ENCODE measurements at regions not wholly inside any gene's neighbourhood (a gene's known extent, or its start where the extent isn't known, plus 50 kb on each side); places are given as distances from the start of the nearest gene placed in this dataset.

GRCh38 chr9:24351258-24351657 is 194.4 kb downstream of the IZUMO3 start:
- TF ChIP-seq, protein P1, sequence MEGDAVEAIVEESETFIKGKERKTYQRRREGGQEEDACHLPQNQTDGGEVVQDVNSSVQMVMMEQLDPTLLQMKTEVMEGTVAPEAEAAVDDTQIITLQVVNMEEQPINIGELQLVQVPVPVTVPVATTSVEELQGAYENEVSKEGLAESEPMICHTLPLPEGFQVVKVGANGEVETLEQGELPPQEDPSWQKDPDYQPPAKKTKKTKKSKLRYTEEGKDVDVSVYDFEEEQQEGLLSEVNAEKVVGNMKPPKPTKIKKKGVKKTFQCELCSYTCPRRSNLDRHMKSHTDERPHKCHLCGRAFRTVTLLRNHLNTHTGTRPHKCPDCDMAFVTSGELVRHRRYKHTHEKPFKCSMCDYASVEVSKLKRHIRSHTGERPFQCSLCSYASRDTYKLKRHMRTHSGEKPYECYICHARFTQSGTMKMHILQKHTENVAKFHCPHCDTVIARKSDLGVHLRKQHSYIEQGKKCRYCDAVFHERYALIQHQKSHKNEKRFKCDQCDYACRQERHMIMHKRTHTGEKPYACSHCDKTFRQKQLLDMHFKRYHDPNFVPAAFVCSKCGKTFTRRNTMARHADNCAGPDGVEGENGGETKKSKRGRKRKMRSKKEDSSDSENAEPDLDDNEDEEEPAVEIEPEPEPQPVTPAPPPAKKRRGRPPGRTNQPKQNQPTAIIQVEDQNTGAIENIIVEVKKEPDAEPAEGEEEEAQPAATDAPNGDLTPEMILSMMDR (IDR thresholded peaks at IDR 0.05 in 4 of 5, conservative IDR thresholded peaks at IDR 0.05 in 1 of 5), result no peak
- TF ChIP-seq POLR2A (IDR thresholded peaks at IDR 0.05), result no peak

All from gastrocnemius medialis (tissue), 4 donors.